ENCODE measurements at regions not wholly inside any gene's neighbourhood (a gene's known extent, or its start where the extent isn't known, plus 50 kb on each side); places are given as distances from the start of the nearest gene placed in this dataset.

GRCh38 chr15:87805117-87805820, 451.3 kb downstream of the NTRK3 start:
- no peak for DNase-seq (ENCODE audit: low read depth)

GRCh38 chr15:87804451-87804850, 452.1 kb downstream of the NTRK3 start:
- no peak for DNase-seq (ENCODE audit: low read depth)

- no peak for DNase-seq (ENCODE audit: low read depth)
Measured at GRCh38 chr15:87799838-87800237, 456.7 kb downstream of the NTRK3 start.

- DNase-seq (ENCODE audit: low read depth): no peak
Measured at GRCh38 chr15:87799428-87799827, 457.1 kb downstream of the NTRK3 start.

GRCh38 chr15:87793725-87794124, 462.8 kb downstream of the NTRK3 start:
- no peak for DNase-seq (ENCODE audit: low read depth)

DNA sequence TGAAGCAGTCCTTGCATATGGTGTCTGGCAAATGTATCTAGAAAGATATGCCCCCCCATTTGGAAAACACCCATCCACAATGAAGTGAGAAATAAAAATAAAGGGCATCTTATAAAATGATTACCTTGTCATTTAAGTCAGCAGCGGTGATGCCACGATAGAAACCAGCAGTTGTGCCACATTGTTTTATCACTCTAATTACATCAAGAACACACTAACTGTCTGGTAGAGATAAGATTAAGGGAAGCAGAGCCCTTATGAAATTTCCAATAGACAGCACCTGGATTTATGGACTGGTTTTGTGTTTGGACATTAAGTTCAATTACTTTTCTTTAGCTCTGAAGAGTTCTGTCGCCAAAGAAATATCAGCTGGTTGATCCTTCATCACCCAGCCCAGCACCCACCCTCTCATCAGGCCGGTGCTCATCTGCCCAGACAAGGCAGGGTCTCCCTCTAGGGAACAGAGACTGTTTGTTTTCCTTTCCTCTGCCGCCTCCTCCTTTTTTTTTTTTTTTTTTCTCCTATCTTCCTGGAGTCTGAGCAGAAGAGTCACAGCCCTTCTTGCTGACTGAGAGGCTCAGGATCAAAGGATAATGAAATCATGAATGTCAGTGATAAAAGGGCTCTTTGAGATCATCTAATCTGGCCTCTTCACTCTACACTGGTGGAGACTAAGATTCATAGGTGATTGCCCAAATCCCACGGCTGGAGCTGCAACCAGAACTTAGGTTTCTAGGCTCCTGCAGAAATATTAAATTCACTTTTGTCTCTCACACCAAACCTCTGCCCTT, 464.1 kb downstream of the NTRK3 start:
- DNase-seq (ENCODE audit: low read depth): no peak

DNA sequence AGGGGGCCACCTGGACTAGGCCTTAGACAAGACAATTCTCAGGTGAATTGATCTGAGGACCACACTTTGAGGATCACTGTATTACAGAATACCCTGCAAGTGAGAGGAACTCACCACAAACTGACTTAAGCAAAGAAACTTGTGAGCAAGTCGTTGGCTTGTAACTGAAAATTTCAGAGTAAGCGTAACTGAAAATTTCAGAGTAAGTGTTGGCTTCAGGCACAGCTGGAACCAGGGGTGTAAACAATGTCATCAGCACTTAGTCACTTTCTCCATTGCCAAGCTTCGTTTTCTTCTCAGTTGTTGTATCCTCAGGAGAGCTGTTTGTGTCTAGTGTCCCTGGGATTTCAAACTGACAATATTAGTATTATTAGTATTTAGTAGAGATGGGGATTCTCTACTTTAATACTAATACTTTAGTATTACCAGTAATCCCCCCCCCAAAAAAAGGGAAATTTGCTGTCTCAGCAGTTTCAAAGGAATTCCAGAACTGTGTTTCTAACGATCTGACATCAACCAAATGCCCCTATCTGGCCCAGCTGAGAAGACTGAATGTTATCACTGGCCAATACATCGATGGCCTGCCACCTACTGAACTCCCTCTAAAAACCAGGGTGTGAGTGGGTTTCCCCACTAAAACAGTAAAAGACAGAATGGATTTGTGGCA, 474.4 kb downstream of the NTRK3 start:
- DNase-seq (ENCODE audit: low read depth): no peak

GRCh38 chr15:87779746-87780145, 476.8 kb downstream of the NTRK3 start:
- no peak for DNase-seq (ENCODE audit: low read depth)

GRCh38 chr15:87778358-87778757, 478.2 kb downstream of the NTRK3 start:
- no peak for DNase-seq (ENCODE audit: low read depth)

- peak; percentile 82 for DNase-seq (ENCODE audit: low read depth)
Measured at GRCh38 chr15:87777054-87777561, 479.4 kb downstream of the NTRK3 start.

DNA sequence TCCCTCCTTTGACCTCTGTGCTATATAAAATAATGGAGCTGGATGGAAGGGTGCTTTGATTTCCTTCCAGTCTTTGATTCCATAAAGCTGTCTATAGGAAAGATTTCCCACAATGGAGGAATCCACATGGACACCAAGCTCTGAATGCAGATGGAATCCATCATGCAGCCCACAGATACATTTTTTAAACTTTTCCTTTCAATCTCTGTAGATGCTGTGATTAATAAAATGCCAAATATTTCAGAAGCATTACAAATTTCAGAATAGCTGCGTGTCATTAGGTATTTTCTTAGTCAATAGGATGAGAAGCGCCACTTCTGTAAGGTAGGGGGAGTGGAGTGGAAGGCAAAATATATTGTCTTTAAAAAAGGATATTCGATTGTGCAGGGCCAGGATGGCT, 489.0 kb downstream of the NTRK3 start:
- no peak for DNase-seq (ENCODE audit: low read depth)

GRCh38 chr15:87764461-87765240, 491.9 kb downstream of the NTRK3 start:
- DNase-seq (ENCODE audit: low read depth): peak; percentile 86

- no peak for DNase-seq (ENCODE audit: low read depth)
Measured at GRCh38 chr15:87763837-87764236, 492.7 kb downstream of the NTRK3 start.

DNA sequence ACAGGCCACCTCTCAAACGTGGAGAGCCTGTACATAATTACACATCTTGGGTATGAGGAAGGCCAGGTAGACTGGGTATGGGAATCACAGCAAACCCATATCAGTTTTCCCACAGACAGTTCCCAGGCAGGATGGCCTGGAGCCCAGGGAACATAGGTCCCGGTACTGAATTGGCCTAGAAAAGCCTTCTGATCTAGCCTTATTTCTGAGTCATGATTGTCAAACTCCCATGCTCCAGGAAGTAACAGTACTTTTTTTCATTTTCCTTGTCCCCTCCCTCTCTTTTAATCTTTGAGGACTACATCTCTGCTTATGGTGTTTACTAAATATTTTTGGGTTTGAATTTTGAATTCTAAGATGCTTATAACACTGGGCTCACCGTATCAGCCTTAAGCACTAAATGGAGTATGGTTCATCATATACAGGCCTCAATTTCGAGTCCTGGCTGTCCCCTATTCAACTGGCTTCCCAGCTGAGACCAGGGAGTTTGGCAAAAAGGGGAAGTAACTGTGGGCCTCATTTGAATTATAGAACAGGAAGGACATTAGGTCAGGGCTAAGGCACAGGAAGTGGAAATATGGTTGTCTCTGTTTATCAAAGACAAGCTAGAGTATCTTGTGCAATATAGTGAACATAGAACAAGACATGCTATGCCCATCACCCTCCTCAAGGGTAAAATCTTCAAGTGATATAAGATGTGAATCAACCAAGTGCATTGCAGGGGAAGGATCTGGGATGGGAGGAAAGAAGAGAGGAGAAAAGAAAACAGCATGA, 494.6 kb downstream of the NTRK3 start:
- DNase-seq (ENCODE audit: low read depth): no peak

- DNase-seq (ENCODE audit: low read depth): no peak
Measured at GRCh38 chr15:87760547-87761314, 495.8 kb downstream of the NTRK3 start.

DNA sequence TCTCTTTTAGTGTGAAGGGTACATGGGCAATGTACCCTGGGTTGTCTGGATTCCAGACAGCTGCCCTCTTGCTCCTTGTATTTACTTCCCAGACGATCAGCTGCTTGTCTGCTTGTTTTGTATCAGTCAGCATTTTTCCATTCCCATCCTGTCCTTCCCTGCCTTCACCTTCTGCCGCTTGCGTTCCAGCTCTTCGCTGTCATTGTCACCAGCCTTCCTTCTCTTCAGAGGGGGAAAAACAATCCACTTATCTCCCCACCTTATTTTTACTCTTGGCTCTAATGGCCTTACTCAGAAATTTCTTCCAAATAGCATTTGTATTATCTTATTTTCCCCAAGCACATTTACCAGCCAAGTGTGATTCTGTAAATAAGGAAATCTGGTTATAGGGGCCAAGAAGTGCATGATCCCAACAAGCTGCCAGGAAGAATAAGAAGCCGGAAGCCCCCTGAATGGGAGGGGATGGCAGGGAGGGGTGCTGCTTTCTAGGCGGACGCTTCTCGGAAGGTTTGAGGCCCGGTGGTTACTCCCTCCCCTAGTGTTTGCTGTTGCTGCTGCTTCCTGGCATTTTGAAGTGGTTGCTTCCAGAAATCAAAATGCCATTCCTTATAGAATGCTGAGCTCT, 497.6 kb downstream of the NTRK3 start:
- no peak for DNase-seq (ENCODE audit: low read depth)

GRCh38 chr15:87757084-87757483, 499.5 kb downstream of the NTRK3 start:
- no peak for DNase-seq (ENCODE audit: low read depth)

- no peak for DNase-seq (ENCODE audit: low read depth)
Measured at GRCh38 chr15:87756072-87756471, 500.5 kb downstream of the NTRK3 start.

GRCh38 chr15:87755226-87755625, 501.3 kb downstream of the NTRK3 start:
- DNase-seq (ENCODE audit: low read depth): peak; percentile 60

DNA sequence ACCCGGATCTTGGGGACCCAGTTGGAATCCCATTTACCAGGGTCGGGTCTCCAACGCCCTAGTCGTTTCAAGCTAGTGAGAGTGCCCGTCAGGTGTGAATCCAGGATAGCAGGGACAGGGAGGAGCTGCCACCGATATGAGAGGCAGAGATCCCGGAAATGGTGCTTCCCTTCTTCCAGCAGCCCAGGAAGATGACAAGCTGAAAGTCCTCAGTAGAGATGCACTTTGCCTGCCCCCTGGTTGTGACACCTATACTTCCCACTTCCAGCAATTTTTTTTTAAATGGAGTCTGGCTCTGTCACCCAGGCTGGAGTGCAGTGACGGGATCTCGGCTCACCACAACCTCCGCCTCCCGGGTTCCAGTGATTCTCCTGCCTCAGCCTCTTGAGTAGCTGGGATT, 503.0 kb downstream of the NTRK3 start:
- DNase-seq (ENCODE audit: low read depth): no peak
